Spleen (tissue), 11 donors: ENCODE measurements at regions not wholly inside any gene's neighbourhood (a gene's known extent, or its start where the extent isn't known, plus 50 kb on each side); places are given as distances from the start of the nearest gene placed in this dataset.

Experiments used
- DNase-seq: peaks from one replicate; pipeline ENCODE4 v3.0.0-alpha.2; 2020
- H3K27ac ChIP-seq, 8 donors: fragments of 200-600 bp; sonication (generic) in 7 of 8; 1 replicate in 4 of 8; 2 replicates in 4 of 8; pipeline versions ENCODE4 v1.5.0 to v1.8.0; 2016 to 2021; ENCODE audit warnings: inconsistent platforms in 4 of 8, mild to moderate bottlenecking in 4 of 8, moderate library complexity in 1 of 8
- H3K27me3 ChIP-seq, 7 donors: fragments of 200-600 bp; sonication (generic) in 6 of 7; replicated peaks in 1 of 7; 1 replicate in 4 of 7; 2 replicates in 3 of 7; pipeline versions ENCODE4 v1.5.0 to v1.8.0; 2016 to 2021; ENCODE audit warnings: inconsistent platforms in 3 of 7, mild to moderate bottlenecking in 1 of 7
- H3K36me3 ChIP-seq, 6 donors: fragments of 200-600 bp; sonication (generic) in 5 of 6; 1 replicate in 4 of 6; 2 replicates in 2 of 6; pipeline versions ENCODE4 v1.5.0 to v1.8.0; 2016 to 2021; ENCODE audit warnings: inconsistent platforms in 2 of 6
- H3K4me1 ChIP-seq, 6 donors: fragments of 200-600 bp; sonication (generic) in 5 of 6; 1 replicate in 3 of 6; 2 replicates in 3 of 6; pipeline versions ENCODE4 v1.5.0 to v1.8.0; 2016 to 2021; ENCODE audit warnings: inconsistent platforms in 3 of 6
- H3K4me3 ChIP-seq, 8 donors: fragments of 200-600 bp; sonication (generic) in 7 of 8; 1 replicate in 4 of 8; 2 replicates in 4 of 8; pipeline versions ENCODE4 v1.5.0 to v1.8.0; 2016 to 2021; ENCODE audit warnings: inconsistent platforms in 4 of 8, mild to moderate bottlenecking in 4 of 8, moderate library complexity in 2 of 8
- H3K9me3 ChIP-seq, 8 donors: fragments of 200-600 bp; sonication (generic) in 7 of 8; 1 replicate in 4 of 8; 2 replicates in 4 of 8; pipeline versions ENCODE4 v1.5.0 to v1.8.0; 2016 to 2021; ENCODE audit warnings: inconsistent platforms in 4 of 8
- POLR2A ChIP-seq, 3 donors: fragments of 450-650 bp; IDR thresholded peaks; one replicate each; pipeline ENCODE4 v1.5.1; 2017; ENCODE audit warnings: antibody characterized with exemption in 3 of 3, mild to moderate bottlenecking in 1 of 3
- POLR2AphosphoS5 ChIP-seq, 3 donors: sonication (generic); formaldehyde crosslinking; IDR thresholded peaks; one replicate each; pipeline ENCODE4 v1.5.1; 2017; ENCODE audit warnings: antibody characterized with exemption in 3 of 3
- WGBS, 5 donors: extraction: QIAGEN DNeasy Blood & Tissue Kit in 3 of 5; methylation state at CpG; one replicate each; pipeline versions ENCODE4 v1.1.5 to v1.1.7; 2013 to 2018; 5-methylcytosine and 5-hydroxymethylcytosine counted together
- intact Hi-C: fragments of 100-400 bp; cut with DNase I; formaldehyde crosslinking; loops from one replicate; pipeline ENCODE4 v1.15.0; 2023; ENCODE audit warnings: low total_unique reads
- TF ChIP-seq, protein P1 (sequence below), 11 experiments: fragments of 200-600 bp in 7 of 11; fragments of 450-650 bp in 4 of 11; sonication (generic) in 4 of 11; IDR thresholded peaks in 8 of 11; conservative IDR thresholded peaks in 3 of 11; 1 replicate in 7 of 11; 2 replicates in 4 of 11; pipeline versions ENCODE4 v1.4.0 to v1.8.0; 2016 to 2021; ENCODE audit warnings: antibody characterized with exemption in 11 of 11, inconsistent platforms in 4 of 11, mild to moderate bottlenecking in 1 of 11
- donor health status: healthy with polysubstance abuse.
- donor health status: DM: no; HTN: no; CAD: no; lungs with moderate emphysema.
- donor health status: DM: no; HTN: no; CAD: no.
- donor health status: Bipolar disorder and iron deficiency.
- donor health status: healthy.
- donor health status: DM: no; HTN: no; CAD: no.
- donor health status: DM: yes; HTN: yes; CAD: no.

DNA sequence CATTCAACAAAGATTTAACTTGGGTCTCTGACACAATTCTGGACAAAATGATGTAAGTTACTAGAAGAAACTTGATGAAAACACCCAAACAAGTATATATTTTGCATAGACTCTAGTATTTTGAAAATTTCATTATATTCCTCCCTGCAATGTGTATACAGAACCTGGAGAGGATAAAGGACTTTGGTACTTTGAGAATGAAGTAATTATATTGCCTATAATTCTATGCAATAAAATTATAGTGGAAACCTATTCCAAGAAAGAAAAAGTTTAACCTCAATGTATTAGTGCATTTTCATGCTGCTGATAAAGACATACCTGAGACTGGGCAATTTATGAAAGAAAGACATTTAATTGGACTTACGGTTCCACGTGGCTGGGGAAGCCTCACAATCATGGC lies 1146.1 kb downstream of the KCNT2 start:
- WGBS, 5 donors: 84 to 92% (median 86%) methylated on average over 2 of the region's 2 CpGs
- Histone ChIP-seq H3K27me3 (no peaks in the 10 kb centered on the region), H3K9me3 (peaks cover 0 to 4% (median 0%) of the 10 kb centered on the region in 8 donors), H3K4me1 (no peaks in the 10 kb centered on the region), H3K27ac (no peak overlapping the region), H3K36me3 (no peaks in the 10 kb centered on the region), H3K4me3 (no peak overlapping the region)
- DNase-seq: no peak
- no peak for TF ChIP-seq POLR2AphosphoS5 (IDR thresholded peaks at IDR 0.05)
- TF ChIP-seq, protein P1, sequence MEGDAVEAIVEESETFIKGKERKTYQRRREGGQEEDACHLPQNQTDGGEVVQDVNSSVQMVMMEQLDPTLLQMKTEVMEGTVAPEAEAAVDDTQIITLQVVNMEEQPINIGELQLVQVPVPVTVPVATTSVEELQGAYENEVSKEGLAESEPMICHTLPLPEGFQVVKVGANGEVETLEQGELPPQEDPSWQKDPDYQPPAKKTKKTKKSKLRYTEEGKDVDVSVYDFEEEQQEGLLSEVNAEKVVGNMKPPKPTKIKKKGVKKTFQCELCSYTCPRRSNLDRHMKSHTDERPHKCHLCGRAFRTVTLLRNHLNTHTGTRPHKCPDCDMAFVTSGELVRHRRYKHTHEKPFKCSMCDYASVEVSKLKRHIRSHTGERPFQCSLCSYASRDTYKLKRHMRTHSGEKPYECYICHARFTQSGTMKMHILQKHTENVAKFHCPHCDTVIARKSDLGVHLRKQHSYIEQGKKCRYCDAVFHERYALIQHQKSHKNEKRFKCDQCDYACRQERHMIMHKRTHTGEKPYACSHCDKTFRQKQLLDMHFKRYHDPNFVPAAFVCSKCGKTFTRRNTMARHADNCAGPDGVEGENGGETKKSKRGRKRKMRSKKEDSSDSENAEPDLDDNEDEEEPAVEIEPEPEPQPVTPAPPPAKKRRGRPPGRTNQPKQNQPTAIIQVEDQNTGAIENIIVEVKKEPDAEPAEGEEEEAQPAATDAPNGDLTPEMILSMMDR (IDR thresholded peaks at IDR 0.05 in 8 of 11, conservative IDR thresholded peaks at IDR 0.05 in 3 of 11): no peak
- no peak for TF ChIP-seq POLR2A (IDR thresholded peaks at IDR 0.05)
- intact Hi-C loops: no loop called here

DNA sequence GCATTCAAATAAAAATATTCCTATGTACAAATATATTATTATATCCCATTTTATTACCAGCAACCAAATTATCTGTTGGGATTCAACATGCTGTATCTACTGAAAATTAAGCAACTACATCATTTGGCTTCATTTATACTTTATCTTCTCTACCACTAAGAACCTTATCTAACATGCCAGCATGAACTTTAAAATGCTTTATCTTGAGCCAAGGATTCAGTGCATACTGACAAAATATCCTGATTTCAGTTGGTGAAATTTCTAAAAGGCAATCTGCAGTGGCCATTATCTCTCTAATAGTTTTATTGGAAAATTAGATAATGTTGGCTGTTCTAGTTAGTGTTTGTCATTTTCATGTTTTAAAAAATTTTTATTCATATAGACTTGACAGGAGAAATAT lies 1149.9 kb downstream of the KCNT2 start:
- H3K27ac ChIP-seq: no peak overlapping the region
- no peak for TF ChIP-seq POLR2A (IDR thresholded peaks at IDR 0.05)
- no peak for TF ChIP-seq POLR2AphosphoS5 (IDR thresholded peaks at IDR 0.05)
- intact Hi-C loops: no loop called here
- no peaks in the 10 kb centered on the region for H3K27me3 ChIP-seq
- H3K4me1 ChIP-seq: no peaks in the 10 kb centered on the region
- H3K4me3 ChIP-seq: no peak overlapping the region
- DNase-seq: no peak
- no peaks in the 10 kb centered on the region for H3K36me3 ChIP-seq
- peaks cover 0 to 14% (median 0%) of the 10 kb centered on the region in 8 donors for H3K9me3 ChIP-seq

- no peaks in the 10 kb centered on the region for H3K36me3 ChIP-seq
- 52 to 65% (median 55%) methylated on average over 2 of the region's 2 CpGs for WGBS, 5 donors
- H3K27me3 ChIP-seq: no peaks in the 10 kb centered on the region
- no peak for DNase-seq
- H3K27ac ChIP-seq: no peak overlapping the region
- TF ChIP-seq POLR2A (IDR thresholded peaks at IDR 0.05): no peak
- TF ChIP-seq, protein P1 (IDR thresholded peaks at IDR 0.05 in 8 of 11, conservative IDR thresholded peaks at IDR 0.05 in 3 of 11): no peak
- no peak for TF ChIP-seq POLR2AphosphoS5 (IDR thresholded peaks at IDR 0.05)
- H3K4me3 ChIP-seq: no peak overlapping the region
- no peaks in the 10 kb centered on the region for H3K4me1 ChIP-seq
- intact Hi-C loops: no loop called here
- peaks cover 0 to 25% (median 2%) of the 10 kb centered on the region in 8 donors for H3K9me3 ChIP-seq
Measured at GRCh38 chr1:195450794-195451193, 1157.4 kb downstream of the KCNT2 start.

GRCh38 chr1:195439661-195440060 lies 1168.6 kb downstream of the KCNT2 start:
- Histone ChIP-seq H3K4me3 (no peak overlapping the region), H3K36me3 (no peaks in the 10 kb centered on the region), H3K27ac (no peak overlapping the region), H3K4me1 (no peaks in the 10 kb centered on the region), H3K27me3 (no peaks in the 10 kb centered on the region), H3K9me3 (peaks cover 0 to 3% (median 0%) of the 10 kb centered on the region in 8 donors)
- TF ChIP-seq POLR2AphosphoS5 (IDR thresholded peaks at IDR 0.05) (no peak), POLR2A (IDR thresholded peaks at IDR 0.05) (no peak)
- TF ChIP-seq, protein P1 (IDR thresholded peaks at IDR 0.05 in 8 of 11, conservative IDR thresholded peaks at IDR 0.05 in 3 of 11): no peak
- 80 to 95% (median 81%) methylated on average over 2 of the region's 2 CpGs for WGBS, 5 donors
- intact Hi-C loops: no loop called here
- no peak for DNase-seq
